IMR-90 (cell line): ENCODE measurements at regions not wholly inside any gene's neighbourhood (a gene's known extent, or its start where the extent isn't known, plus 50 kb on each side); places are given as distances from the start of the nearest gene placed in this dataset.

Source experiments
- BHLHE40 ChIP-seq: fragments of 150-350 bp; IDR thresholded peaks from 2 replicates; pipeline ENCODE4 v1.6.1; 2016; ENCODE audit warnings: mild to moderate bottlenecking, low read depth, low read length
- CEBPB ChIP-seq: IDR thresholded peaks from 2 replicates; pipeline ENCODE4 v1.6.1; 2012; ENCODE audit warnings: low read depth, low read length, improper control_type of control experiment
- CTCF ChIP-seq: conservative IDR thresholded peaks from 2 replicates; pipeline ENCODE4 v1.5.1; 2012; ENCODE audit warnings: mild to moderate bottlenecking, low read depth, low read length, improper control_type of control experiment
- ELK1 ChIP-seq: fragments of 150-350 bp; IDR thresholded peaks from 2 replicates; pipeline ENCODE4 v1.6.1; 2016; ENCODE audit warnings: low read depth, mild to moderate bottlenecking, low read length, moderate library complexity, borderline replicate concordance
- FOS ChIP-seq: fragments of 150-350 bp; IDR thresholded peaks from 2 replicates; pipeline ENCODE4 v1.6.1; 2016; ENCODE audit warnings: low read depth, low read length
- MAFK ChIP-seq: IDR thresholded peaks from 2 replicates; pipeline ENCODE4 v1.6.1; 2012; ENCODE audit warnings: low read depth, low read length, improper control_type of control experiment
- MXI1 ChIP-seq: IDR thresholded peaks from 2 replicates; pipeline ENCODE4 v1.6.1; 2012; ENCODE audit warnings: low read depth, mild to moderate bottlenecking, low read length, moderate library complexity, borderline replicate concordance
- NFE2L2 ChIP-seq: fragments of 150-350 bp; IDR thresholded peaks from 2 replicates; pipeline ENCODE4 v1.6.1; 2016; ENCODE audit warnings: low read depth, mild to moderate bottlenecking, low read length
- POLR2A ChIP-seq: IDR thresholded peaks from 2 replicates; pipeline ENCODE4 v1.6.1; 2012; ENCODE audit warnings: mild to moderate bottlenecking, low read depth, low read length
- RAD21 ChIP-seq: IDR thresholded peaks from 2 replicates; pipeline ENCODE4 v1.6.1; 2012; ENCODE audit warnings: low read length, improper control_type of control experiment
- SMC3 ChIP-seq: fragments of 150-350 bp; IDR thresholded peaks from 2 replicates; pipeline ENCODE4 v1.6.1; 2016; ENCODE audit warnings: low read depth, mild to moderate bottlenecking, antibody characterized with exemption, low read length, moderate library complexity

GRCh38 chr9:99730062-99730461, 91.6 kb upstream of the NR4A3 start:
- TF ChIP-seq CTCF (no peak), BHLHE40 (no peak), POLR2A (no peak), CEBPB (no peak), ELK1 (no peak), NFE2L2 (no peak), RAD21 (no peak), SMC3 (no peak), FOS (no peak), MXI1 (no peak), MAFK (no peak)
